ENCODE measurements at regions not wholly inside any gene's neighbourhood (a gene's known extent, or its start where the extent isn't known, plus 50 kb on each side); places are given as distances from the start of the nearest gene placed in this dataset.

GRCh38 chr21:28426545-28426944 is 566.1 kb downstream of the LTN1 start:
- Histone ChIP-seq H3K4me3 (no peak overlapping the region), H3K4me1 (no peaks in the 10 kb centered on the region), H3K27me3 (no peaks in the 10 kb centered on the region), H3K27ac (no peak overlapping the region), H3K36me3 (no peaks in the 10 kb centered on the region), H3K9me3 (replicated peaks) (no peaks in the 10 kb centered on the region)
- DNase-seq: no peak

DNA sequence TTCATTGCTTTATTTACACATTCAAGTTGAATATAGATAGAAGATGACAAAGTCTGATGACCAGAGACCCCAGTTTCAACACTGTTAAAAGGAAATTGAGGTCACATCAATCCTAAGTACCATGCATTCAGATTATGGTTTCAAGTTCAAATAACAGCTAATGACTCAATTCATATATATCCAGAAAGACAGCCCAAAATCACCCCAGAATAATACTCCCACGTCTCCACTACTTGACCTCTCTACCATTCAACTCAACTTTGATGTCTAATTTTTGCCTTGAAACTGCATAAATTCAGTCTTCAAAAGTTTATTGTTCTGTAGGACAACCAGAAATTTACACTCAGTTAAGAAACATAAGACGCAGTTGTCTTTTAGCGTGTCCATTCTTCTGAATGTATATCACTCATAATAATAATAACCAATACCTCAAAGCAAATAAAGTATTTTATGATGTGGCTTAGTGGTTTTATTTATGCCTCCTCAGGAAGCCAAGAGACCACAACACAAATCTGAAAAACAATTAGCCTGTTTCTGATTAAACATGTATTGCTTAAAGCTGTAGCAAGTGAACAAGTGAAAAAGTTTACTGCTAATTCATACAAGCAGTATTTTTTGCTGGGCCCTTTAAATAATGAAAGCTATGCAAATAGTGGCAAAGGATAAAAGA is 569.0 kb downstream of the LTN1 start:
- H3K36me3 ChIP-seq: no peaks in the 10 kb centered on the region

GRCh38 chr21:28421716-28422524 is 570.8 kb downstream of the LTN1 start:
- 0 out of 2 replicates have a peak, but pooled peaks cover 3% of the 10 kb centered on the region for H3K4me1 ChIP-seq
- no peak overlapping the region for H3K27ac ChIP-seq
- no peak overlapping the region for H3K4me3 ChIP-seq
- H3K27me3 ChIP-seq: no peaks in the 10 kb centered on the region
- no peaks in the 10 kb centered on the region for H3K36me3 ChIP-seq
- no peaks in the 10 kb centered on the region for H3K9me3 ChIP-seq (replicated peaks)
- no peak for DNase-seq

More for the DNA sequence above, 569.0 kb downstream of the LTN1 start:
- Histone ChIP-seq H3K27ac (no peak overlapping the region), H3K9me3 (replicated peaks) (no peaks in the 10 kb centered on the region), H3K4me3 (no peak overlapping the region), H3K27me3 (no peaks in the 10 kb centered on the region), H3K4me1 (0 out of 2 replicates have a peak, but pooled peaks cover 3% of the 10 kb centered on the region)
- no peak for DNase-seq

DNA sequence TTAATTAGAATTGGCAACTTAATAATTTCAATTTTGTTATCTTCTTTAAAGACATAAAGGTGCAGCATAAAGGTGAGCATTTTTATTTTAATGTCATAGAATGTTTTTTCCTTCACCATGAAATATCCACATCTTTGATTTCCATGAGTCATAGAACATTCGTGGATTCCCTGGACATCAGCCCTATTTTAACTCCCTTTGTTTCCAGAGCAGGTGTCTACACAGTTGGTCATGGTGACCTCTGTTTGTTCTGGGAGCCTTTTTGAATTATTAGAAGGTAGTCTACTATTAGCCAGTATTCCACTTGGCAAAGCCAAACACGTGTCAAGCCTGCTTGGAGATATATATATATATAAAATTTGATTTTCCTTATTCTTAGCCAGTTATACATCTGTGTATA is 572.9 kb downstream of the LTN1 start:
- H3K9me3 ChIP-seq (replicated peaks): no peaks in the 10 kb centered on the region
- 0 out of 2 replicates have a peak, but pooled peaks cover 3% of the 10 kb centered on the region for H3K4me1 ChIP-seq
- H3K4me3 ChIP-seq: no peak overlapping the region
- DNase-seq: no peak
- H3K27ac ChIP-seq: no peak overlapping the region
- no peaks in the 10 kb centered on the region for H3K27me3 ChIP-seq
- H3K36me3 ChIP-seq: no peaks in the 10 kb centered on the region

DNA sequence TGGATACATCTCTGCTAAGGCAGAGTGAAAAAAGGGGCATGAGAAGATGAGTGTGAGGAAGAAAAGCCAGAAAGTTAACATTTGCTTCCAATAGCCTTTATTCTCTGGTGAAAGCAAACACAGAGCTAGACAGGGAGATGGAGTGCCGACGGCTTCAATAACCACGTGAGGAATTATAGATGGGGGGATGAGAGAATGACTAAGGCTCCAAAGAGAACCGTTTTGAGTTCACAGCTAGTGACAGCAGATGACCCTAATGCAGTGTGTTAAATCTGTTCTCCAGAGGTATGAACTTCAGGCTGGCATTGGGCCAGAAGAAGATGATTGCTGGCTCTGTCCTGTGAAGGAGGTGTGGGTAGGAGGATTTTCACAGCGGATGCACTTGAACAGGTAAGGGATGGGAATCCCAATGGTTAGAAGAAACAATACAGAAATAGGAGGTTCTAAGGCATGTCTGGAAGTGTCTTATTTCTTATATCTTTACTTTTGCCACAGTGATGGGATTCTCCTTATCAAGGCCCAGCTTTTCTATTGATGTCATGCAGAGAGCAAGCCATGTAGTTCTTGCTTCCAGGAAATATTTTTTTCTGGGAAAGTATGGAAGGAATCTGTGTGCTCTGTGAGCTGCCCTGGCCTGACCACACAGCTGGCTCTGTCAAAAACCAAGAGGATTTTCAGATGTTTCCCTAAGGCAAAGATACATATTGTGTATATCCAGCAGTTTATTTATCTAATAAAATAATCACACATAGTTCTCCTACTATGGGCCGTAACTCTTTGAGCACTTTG is 573.8 kb downstream of the LTN1 start:
- Histone ChIP-seq H3K9me3 (replicated peaks) (no peaks in the 10 kb centered on the region), H3K27me3 (no peaks in the 10 kb centered on the region), H3K27ac (no peak overlapping the region), H3K4me1 (0 out of 2 replicates have a peak, but pooled peaks cover 3% of the 10 kb centered on the region), H3K4me3 (no peak overlapping the region), H3K36me3 (no peaks in the 10 kb centered on the region)
- DNase-seq: peak in 1 of 2 experiments; percentile 22

- no peaks in the 10 kb centered on the region for H3K27me3 ChIP-seq
- no peaks in the 10 kb centered on the region for H3K9me3 ChIP-seq (replicated peaks)
- no peaks in the 10 kb centered on the region for H3K4me1 ChIP-seq
- no peak overlapping the region for H3K4me3 ChIP-seq
- no peaks in the 10 kb centered on the region for H3K36me3 ChIP-seq
- DNase-seq: no peak
- H3K27ac ChIP-seq: no peak overlapping the region
Measured at GRCh38 chr21:28410256-28410655, 582.4 kb downstream of the LTN1 start.

GRCh38 chr21:28402616-28402989 is 590.1 kb downstream of the LTN1 start:
- no peak overlapping the region for H3K4me3 ChIP-seq
- H3K27ac ChIP-seq: no peak overlapping the region
- H3K27me3 ChIP-seq: no peaks in the 10 kb centered on the region
- no peak for DNase-seq
- H3K9me3 ChIP-seq (replicated peaks): no peaks in the 10 kb centered on the region
- peaks cover under 1% of the 10 kb centered on the region; the same call in 1 of the 2 replicates for H3K4me1 ChIP-seq
- H3K36me3 ChIP-seq: no peaks in the 10 kb centered on the region

- Histone ChIP-seq H3K9me3 (replicated peaks) (no peaks in the 10 kb centered on the region), H3K27me3 (no peaks in the 10 kb centered on the region), H3K4me1 (peaks cover 7% of the 10 kb centered on the region; the same call in 1 of the 2 replicates), H3K27ac (no peak overlapping the region), H3K4me3 (no peak overlapping the region), H3K36me3 (no peaks in the 10 kb centered on the region)
- DNase-seq: peak in 1 of 2 experiments; percentile 35
Measured at GRCh38 chr21:28397040-28397439, 595.6 kb downstream of the LTN1 start.

GRCh38 chr21:28396421-28396820 is 596.3 kb downstream of the LTN1 start:
- Histone ChIP-seq H3K4me1 (peaks cover 7% of the 10 kb centered on the region; the same call in 1 of the 2 replicates), H3K9me3 (replicated peaks) (no peaks in the 10 kb centered on the region), H3K36me3 (no peaks in the 10 kb centered on the region), H3K27ac (no peak overlapping the region), H3K27me3 (no peaks in the 10 kb centered on the region), H3K4me3 (no peak overlapping the region)
- DNase-seq: no peak

- Histone ChIP-seq H3K27ac (no peak overlapping the region), H3K36me3 (no peaks in the 10 kb centered on the region), H3K9me3 (replicated peaks) (no peaks in the 10 kb centered on the region), H3K4me3 (no peak overlapping the region), H3K27me3 (no peaks in the 10 kb centered on the region), H3K4me1 (peaks cover 7% of the 10 kb centered on the region; the same call in 1 of the 2 replicates)
- DNase-seq: no peak
Measured at GRCh38 chr21:28393279-28393678, 599.4 kb downstream of the LTN1 start.

DNA sequence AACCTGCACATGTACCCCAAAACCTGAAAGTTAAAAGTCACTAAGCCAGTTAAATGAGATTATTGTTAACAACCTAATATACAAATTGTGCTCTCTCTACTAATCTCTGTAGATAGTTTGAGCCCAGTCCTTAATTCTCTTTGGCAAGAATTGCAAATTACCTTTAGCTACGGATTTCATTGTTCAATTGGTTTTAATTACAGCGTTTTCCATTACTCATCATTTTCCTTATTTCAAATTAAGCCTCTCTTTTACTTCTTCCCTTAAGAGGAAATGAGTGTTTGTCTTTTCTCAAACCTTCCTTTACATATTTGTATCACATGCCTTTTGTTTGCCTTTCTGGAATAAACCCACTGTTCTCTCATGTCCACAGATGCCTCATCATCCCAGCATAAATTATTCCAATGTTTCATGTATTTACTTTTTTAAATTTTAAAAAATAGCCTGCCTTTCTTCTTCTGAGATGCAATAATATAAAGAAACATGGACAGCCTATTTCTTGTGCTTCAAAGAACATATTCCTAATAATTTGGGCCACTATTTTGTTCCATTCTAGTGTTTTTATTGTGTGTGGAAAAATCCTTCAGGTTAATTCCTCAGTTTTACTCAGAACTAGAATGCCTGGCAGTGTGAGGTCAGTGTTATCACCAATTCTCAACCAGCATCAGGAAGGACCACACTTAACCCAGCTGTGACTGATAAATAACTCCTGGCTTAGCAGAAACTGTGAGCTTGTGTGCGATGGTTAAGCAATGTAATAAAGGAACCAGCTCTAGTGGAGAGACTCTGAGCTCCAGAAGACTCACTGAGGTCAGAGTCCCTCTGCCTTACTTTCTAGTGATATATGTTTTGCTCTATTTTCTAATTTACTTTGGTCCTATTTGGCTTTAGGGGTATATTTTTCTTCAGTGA is 600.5 kb downstream of the LTN1 start:
- Histone ChIP-seq H3K4me1 (peaks cover 3% of the 10 kb centered on the region; the same call in 1 of the 2 replicates), H3K9me3 (replicated peaks) (no peaks in the 10 kb centered on the region), H3K27ac (no peak overlapping the region), H3K36me3 (no peaks in the 10 kb centered on the region), H3K27me3 (no peaks in the 10 kb centered on the region), H3K4me3 (no peak overlapping the region)
- no peak for DNase-seq

DNA sequence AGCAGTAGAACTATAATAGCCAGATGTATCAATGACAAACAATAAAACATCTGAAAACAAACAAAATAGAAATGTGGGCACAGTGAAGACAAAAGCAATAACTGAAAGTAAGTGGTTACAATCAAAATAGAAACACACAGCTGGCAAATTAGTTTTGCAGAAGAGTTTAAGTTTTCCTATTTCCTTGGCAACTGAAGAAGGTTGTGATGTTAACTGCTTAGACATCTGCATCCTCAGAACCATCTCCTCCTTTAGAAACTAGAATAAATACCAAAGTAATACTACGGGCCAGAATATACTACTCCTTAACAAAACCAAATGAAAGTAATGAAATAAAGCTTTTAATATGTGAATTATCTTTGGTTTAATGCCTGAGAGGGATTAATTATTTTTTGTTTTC is 605.5 kb downstream of the LTN1 start:
- H3K4me1 ChIP-seq: no peaks in the 10 kb centered on the region
- no peaks in the 10 kb centered on the region for H3K27me3 ChIP-seq
- H3K36me3 ChIP-seq: no peaks in the 10 kb centered on the region
- H3K9me3 ChIP-seq (replicated peaks): no peaks in the 10 kb centered on the region
- no peak overlapping the region for H3K27ac ChIP-seq
- H3K4me3 ChIP-seq: no peak overlapping the region
- no peak for DNase-seq

GRCh38 chr21:28385845-28386244 is 606.8 kb downstream of the LTN1 start:
- Histone ChIP-seq H3K27me3 (no peaks in the 10 kb centered on the region), H3K27ac (no peak overlapping the region), H3K4me1 (no peaks in the 10 kb centered on the region), H3K9me3 (replicated peaks) (no peaks in the 10 kb centered on the region), H3K4me3 (no peak overlapping the region), H3K36me3 (no peaks in the 10 kb centered on the region)
- DNase-seq: no peak
